HUES48 (cell line): ENCODE measurements at regions not wholly inside any gene's neighbourhood (a gene's known extent, or its start where the extent isn't known, plus 50 kb on each side); places are given as distances from the start of the nearest gene placed in this dataset.

ENCODE experiments used
- H3K27ac ChIP-seq: one replicate; pipeline ENCODE4 v1.7.0; 2013; ENCODE audit warnings: low read depth, low read length, inconsistent platforms
- H3K27me3 ChIP-seq: 2 replicates; pipeline ENCODE4 v1.6.1; 2013; ENCODE audit warnings: mild to moderate bottlenecking, low read length; ENCODE audit not compliant: control insufficient read depth, insufficient read depth
- H3K36me3 ChIP-seq: 2 replicates; pipeline ENCODE4 v1.6.1; 2013; ENCODE audit warnings: low read length; ENCODE audit not compliant: control insufficient read depth, insufficient read depth
- H3K4me1 ChIP-seq: 2 replicates; pipeline ENCODE4 v1.6.1; 2013; ENCODE audit warnings: mild to moderate bottlenecking, low read length; ENCODE audit not compliant: control insufficient read depth, insufficient read depth
- H3K4me3 ChIP-seq: 2 replicates; pipeline ENCODE4 v1.5.1; 2013; ENCODE audit warnings: mild to moderate bottlenecking, low read depth, low read length
- H3K9ac ChIP-seq: 2 replicates; pipeline ENCODE4 v1.6.1; 2013; ENCODE audit warnings: mild to moderate bottlenecking, low read depth, low read length, moderate library complexity
- H3K9me3 ChIP-seq: 2 replicates; pipeline ENCODE4 v1.6.1; 2013; ENCODE audit warnings: low read length; ENCODE audit not compliant: control insufficient read depth, insufficient read depth

DNA sequence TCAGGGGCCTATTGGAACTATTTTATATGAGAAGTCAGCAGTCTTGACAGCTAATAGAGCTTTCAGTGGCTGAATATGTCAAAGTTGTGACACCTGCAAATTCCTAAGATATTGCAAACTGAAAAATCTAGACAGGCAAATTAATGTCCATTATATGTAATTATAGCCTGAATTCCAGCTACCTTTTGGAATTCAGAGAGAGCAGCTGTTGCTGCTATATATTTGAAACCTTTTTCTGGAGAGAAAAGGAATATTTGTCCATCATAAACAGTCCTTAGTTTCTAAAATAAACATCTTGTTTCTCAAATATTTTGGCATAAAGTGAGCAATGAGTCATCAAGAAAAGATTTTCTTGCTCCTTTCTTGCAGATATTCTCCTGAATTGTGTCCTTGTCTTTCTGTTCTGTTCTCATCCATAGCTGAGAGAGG is 408.9 kb upstream of the SEMA3D start:
- Histone ChIP-seq H3K4me1 (peaks cover 9% of the 10 kb centered on the region; the same call in 1 of the 2 replicates), H3K36me3 (no peaks in the 10 kb centered on the region), H3K9me3 (no peaks in the 10 kb centered on the region), H3K9ac (no peak overlapping the region), H3K27ac (no peak overlapping the region), H3K4me3 (no peak overlapping the region), H3K27me3 (no peaks in the 10 kb centered on the region)

DNA sequence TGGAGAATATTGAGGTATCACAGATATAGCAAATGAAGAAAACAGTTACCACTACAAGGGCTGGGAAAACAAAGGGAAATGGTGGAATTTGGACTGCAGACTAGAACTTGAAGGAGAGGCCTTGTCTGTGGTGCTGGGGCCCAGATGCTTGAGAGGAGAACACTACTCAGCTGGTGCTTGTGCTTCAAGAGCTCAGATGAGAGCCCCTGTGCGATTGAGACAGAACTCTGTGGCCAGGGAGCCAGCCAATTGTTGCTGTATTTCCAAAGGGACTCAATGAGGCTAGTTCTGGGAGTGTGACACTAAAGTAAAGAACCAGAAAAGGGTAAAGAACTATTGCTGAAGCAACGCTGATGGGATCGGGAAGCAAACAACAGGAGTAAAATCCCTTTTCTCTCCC is 406.5 kb upstream of the SEMA3D start:
- Histone ChIP-seq H3K4me1 (no peaks in the 10 kb centered on the region), H3K9me3 (no peaks in the 10 kb centered on the region), H3K27me3 (no peaks in the 10 kb centered on the region), H3K27ac (no peak overlapping the region), H3K9ac (no peak overlapping the region), H3K4me3 (no peak overlapping the region), H3K36me3 (no peaks in the 10 kb centered on the region)

DNA sequence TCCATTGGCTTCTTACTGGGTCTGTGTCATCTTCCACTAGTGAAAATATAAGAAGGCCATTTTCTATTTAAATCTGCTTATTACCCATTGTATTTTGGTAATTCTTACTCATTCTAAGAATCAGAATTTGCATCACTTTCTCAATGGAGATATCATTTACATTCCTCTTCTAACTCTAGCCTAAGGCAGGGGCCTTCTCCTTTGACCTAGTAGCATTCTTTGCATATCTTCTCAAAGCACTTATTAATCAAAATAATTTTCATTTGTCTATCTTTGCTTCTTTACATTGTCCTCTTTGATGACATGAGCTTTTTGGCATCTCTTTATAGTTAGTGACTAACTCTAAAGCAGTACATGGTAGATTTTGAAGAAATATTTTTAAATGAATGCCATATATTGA is 400.9 kb upstream of the SEMA3D start:
- Histone ChIP-seq H3K4me3 (no peak overlapping the region), H3K27me3 (no peaks in the 10 kb centered on the region), H3K4me1 (no peaks in the 10 kb centered on the region), H3K36me3 (no peaks in the 10 kb centered on the region), H3K9me3 (no peaks in the 10 kb centered on the region), H3K27ac (no peak overlapping the region), H3K9ac (no peak overlapping the region)

DNA sequence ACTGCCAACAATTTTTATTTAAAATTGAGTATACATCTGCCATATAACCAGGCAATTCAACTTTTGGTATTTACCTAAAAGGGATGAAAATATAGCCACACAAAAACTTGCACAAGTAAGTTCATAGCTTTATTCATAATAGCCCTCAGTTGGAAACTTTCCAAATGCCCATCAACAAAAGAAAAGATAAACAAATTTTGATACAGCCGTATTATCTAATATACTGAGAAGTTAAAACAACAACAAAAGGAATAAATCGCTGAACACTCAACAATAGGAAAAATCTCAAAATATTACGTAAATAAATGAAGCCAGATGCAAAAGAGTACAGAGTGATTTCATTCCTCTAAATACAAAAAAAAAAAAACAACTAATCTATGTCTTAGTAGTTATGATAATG is 399.2 kb upstream of the SEMA3D start:
- no peak overlapping the region for H3K9ac ChIP-seq
- no peak overlapping the region for H3K27ac ChIP-seq
- H3K4me3 ChIP-seq, result no peak overlapping the region
- no peaks in the 10 kb centered on the region for H3K27me3 ChIP-seq
- H3K36me3 ChIP-seq, result no peaks in the 10 kb centered on the region
- no peaks in the 10 kb centered on the region for H3K9me3 ChIP-seq
- no peaks in the 10 kb centered on the region for H3K4me1 ChIP-seq

DNA sequence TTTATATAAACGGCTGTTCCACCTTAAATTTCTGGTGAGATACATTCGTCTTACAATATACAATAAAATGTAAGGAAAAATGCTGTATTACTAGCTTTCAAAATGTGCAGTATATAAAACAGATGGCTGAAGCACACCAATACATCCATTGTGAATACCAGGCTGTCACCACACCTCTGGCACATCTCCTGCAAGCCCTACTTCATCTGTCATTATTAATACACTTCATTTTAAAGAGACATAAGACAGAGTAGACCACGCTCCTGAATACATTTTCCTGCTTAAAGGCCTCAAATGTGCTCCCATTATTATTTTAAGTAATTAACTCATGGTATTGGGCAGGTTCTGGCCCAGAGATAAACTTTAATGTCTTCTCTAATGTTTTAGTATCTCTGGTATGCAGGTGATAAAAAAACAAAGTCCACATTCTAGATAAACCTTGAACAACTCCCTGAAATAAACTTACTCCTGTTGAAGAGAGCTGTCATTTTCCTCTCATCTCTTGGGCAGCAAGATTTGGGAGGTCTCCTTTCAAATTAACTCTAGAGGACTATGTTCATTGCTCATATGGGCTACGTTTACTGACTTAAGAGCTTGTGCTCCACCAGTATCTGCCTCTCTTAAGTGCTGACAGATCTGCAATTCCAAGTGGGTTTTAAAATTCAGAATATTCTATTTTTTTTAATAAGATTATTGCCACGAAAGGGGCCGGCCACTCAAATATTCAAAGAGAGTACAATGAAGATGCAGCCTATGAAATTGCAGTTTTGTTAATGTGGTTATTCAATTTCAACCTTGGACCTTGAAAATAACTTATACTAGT is 396.5 kb upstream of the SEMA3D start:
- no peaks in the 10 kb centered on the region for H3K36me3 ChIP-seq
- no peak overlapping the region for H3K4me3 ChIP-seq
- no peaks in the 10 kb centered on the region for H3K9me3 ChIP-seq
- H3K4me1 ChIP-seq, result no peaks in the 10 kb centered on the region
- no peaks in the 10 kb centered on the region for H3K27me3 ChIP-seq
- H3K9ac ChIP-seq, result no peak overlapping the region
- no peak overlapping the region for H3K27ac ChIP-seq

DNA sequence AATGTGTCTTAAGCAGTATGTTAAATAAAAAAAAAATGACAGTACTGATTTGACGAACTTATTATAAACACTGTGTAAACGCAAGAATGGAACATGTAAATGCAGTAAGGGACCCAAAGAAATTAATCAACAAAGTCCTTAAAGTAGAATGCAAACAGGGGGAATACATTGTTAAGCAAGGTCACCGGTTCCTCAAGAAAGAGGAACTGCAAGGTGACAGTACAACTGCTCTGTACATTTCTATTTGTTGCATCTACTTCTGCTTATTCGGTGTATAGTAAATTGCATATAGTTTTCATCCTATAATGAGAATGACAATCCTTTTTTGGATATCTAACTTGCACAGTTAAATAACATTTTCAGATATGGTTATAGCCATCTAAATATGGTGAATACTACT is 387.0 kb upstream of the SEMA3D start:
- no peaks in the 10 kb centered on the region for H3K9me3 ChIP-seq
- H3K9ac ChIP-seq, result no peak overlapping the region
- H3K27ac ChIP-seq, result no peak overlapping the region
- H3K4me1 ChIP-seq, result no peaks in the 10 kb centered on the region
- no peaks in the 10 kb centered on the region for H3K27me3 ChIP-seq
- H3K4me3 ChIP-seq, result no peak overlapping the region
- no peaks in the 10 kb centered on the region for H3K36me3 ChIP-seq

DNA sequence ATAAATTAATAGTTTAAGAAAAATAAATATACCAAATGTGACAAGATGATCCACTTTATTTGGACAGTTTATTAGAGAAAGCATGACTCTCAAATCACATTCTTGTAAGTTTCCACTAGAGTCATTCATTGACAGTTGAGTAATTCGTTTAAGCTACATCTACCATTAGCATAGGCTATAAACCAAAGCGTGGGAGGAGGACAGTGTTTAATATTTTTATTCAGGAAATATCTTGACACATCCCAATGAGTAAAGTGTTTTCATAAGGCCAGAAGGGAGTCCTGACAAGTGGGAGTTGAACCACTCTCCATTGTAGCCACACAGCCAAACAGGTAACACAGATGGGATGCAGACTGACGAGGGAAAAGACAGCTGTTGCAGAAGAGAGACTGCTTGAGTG is 386.5 kb upstream of the SEMA3D start:
- Histone ChIP-seq H3K36me3 (no peaks in the 10 kb centered on the region), H3K4me1 (no peaks in the 10 kb centered on the region), H3K4me3 (no peak overlapping the region), H3K27ac (no peak overlapping the region), H3K27me3 (no peaks in the 10 kb centered on the region), H3K9ac (no peak overlapping the region), H3K9me3 (no peaks in the 10 kb centered on the region)

DNA sequence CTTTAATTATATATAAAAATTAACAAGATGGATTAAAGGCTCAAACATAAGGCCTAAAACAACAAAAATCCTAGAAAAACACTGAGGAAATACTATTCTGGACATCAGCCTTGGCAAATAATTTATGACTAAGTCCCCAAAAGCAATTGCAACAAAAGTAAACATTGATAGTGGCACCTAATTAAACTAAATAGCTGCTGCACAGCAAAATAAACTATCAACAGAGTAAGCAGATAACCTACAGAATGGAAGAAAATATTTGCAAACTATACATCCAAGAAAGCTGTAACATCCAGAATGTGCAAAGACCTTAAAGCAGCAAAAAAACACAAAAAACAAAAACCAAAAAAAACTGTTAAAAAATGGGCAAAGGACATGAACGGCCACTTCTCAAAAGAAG is 384.0 kb upstream of the SEMA3D start:
- Histone ChIP-seq H3K27ac (no peak overlapping the region), H3K4me3 (no peak overlapping the region), H3K9ac (no peak overlapping the region), H3K27me3 (no peaks in the 10 kb centered on the region), H3K9me3 (no peaks in the 10 kb centered on the region), H3K4me1 (no peaks in the 10 kb centered on the region), H3K36me3 (no peaks in the 10 kb centered on the region)

DNA sequence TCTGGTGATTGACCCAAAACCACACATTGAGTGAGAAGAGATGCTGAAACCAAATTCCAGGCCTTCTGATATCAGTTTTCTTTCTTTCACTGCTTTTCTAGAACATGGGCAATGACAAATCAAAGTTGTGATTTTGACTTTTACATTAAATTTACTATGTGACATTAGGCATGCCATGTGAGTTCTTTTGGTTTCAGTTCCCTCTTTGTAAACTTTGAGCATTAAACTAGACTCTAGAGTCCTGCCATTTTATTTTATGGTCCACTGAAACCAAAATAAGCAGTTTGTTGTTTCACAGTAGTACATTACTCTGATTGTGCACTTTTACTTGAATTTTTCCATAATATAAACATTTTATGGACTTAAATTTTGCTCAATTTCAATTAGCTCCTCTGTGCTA is 381.1 kb upstream of the SEMA3D start:
- Histone ChIP-seq H3K27ac (no peak overlapping the region), H3K9ac (no peak overlapping the region), H3K4me1 (no peaks in the 10 kb centered on the region), H3K27me3 (no peaks in the 10 kb centered on the region), H3K4me3 (no peak overlapping the region), H3K9me3 (no peaks in the 10 kb centered on the region), H3K36me3 (no peaks in the 10 kb centered on the region)

DNA sequence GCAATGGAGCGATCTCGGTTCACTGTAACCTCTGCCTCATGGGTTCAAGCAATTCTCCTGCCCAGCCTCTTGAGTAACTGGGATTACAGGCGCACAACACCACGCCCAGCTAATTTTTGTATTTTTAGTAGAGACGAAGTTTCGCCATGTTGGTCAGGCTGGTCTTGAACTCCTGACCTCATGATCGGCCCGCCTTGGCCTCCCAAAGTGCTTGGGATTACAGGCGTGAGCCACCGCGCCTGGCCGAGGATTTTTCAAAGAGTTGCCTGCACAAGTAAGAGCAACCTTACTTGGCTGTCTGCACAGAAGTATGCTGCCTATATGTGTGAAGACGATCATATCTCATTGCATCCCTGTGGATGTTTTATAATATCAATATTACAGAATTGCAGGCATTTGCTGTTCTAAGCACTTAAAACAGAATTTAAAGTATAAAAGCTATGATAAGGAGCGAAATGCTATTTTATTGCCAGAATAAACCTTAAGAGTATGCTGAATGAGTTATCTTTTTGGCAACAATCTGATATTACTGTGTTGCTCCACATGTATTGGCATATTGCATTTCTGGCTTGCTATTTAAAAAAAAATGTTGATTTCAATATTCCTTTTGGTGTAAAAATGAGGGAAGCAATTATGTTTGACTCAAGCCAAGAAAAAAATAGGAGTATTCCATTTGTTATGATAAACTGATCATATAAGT is 379.4 kb upstream of the SEMA3D start:
- H3K9ac ChIP-seq, result no peak overlapping the region
- H3K27me3 ChIP-seq, result no peaks in the 10 kb centered on the region
- no peaks in the 10 kb centered on the region for H3K4me1 ChIP-seq
- no peaks in the 10 kb centered on the region for H3K9me3 ChIP-seq
- H3K27ac ChIP-seq, result no peak overlapping the region
- no peaks in the 10 kb centered on the region for H3K36me3 ChIP-seq
- no peak overlapping the region for H3K4me3 ChIP-seq

DNA sequence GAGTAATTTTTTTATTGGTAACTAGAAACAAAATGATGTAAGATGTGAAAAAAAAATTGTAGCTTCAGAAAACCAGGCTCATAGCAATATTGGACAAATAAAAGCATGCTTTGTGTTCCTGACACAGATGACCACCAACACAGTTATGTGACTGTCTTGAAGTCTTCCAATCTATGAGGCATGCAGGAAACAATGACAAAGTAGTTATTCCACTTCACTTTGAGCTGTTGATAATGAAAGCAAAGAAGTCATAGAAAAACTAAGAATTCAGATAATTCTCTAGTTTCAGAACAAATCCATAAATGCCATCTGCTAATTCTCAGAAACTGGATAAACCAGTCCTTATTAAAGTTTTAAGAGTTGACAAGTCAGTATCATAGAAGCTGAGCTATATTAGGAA is 378.4 kb upstream of the SEMA3D start:
- H3K9me3 ChIP-seq, result no peaks in the 10 kb centered on the region
- no peaks in the 10 kb centered on the region for H3K27me3 ChIP-seq
- H3K9ac ChIP-seq, result no peak overlapping the region
- H3K36me3 ChIP-seq, result no peaks in the 10 kb centered on the region
- no peaks in the 10 kb centered on the region for H3K4me1 ChIP-seq
- H3K4me3 ChIP-seq, result no peak overlapping the region
- no peak overlapping the region for H3K27ac ChIP-seq
